Lower lobe of right lung (tissue), 2 donors: ENCODE measurements at regions not wholly inside any gene's neighbourhood (a gene's known extent, or its start where the extent isn't known, plus 50 kb on each side); places are given as distances from the start of the nearest gene placed in this dataset.

Experiments used
- ATAC-seq, 2 donors: fragments of 200-7000 bp; cut with Tn5 transposase; one replicate each; pipeline ENCODE4 v1.9.1; 2020 to 2022; ENCODE audit warnings: mild to moderate bottlenecking in 2 of 2, moderate library complexity in 2 of 2
- DNase-seq: peaks from one replicate; pipeline ENCODE4 v3.0.0-alpha.2; 2020
- H3K27ac ChIP-seq: fragments of 200-600 bp; one replicate; pipeline ENCODE4 v1.8.0; 2022
- H3K27me3 ChIP-seq: fragments of 200-600 bp; one replicate; pipeline ENCODE4 v1.8.0; 2022; ENCODE audit warnings: low read depth
- H3K36me3 ChIP-seq: fragments of 200-600 bp; one replicate; pipeline ENCODE4 v1.8.0; 2022; ENCODE audit warnings: mild to moderate bottlenecking
- H3K4me1 ChIP-seq: fragments of 200-600 bp; one replicate; pipeline ENCODE4 v1.8.0; 2022
- H3K4me3 ChIP-seq: fragments of 200-600 bp; one replicate; pipeline ENCODE4 v1.8.0; 2022; ENCODE audit warnings: mild to moderate bottlenecking
- H3K9me3 ChIP-seq: fragments of 200-600 bp; one replicate; pipeline ENCODE4 v1.8.0; 2022
- CTCF ChIP-seq: fragments of 200-600 bp; IDR thresholded peaks from one replicate; pipeline ENCODE4 v1.8.0; 2022; ENCODE audit warnings: antibody characterized with exemption, mild to moderate bottlenecking
- intact Hi-C: fragments of 100-400 bp; cut with DNase I; formaldehyde crosslinking; loops from one replicate; pipeline ENCODE4 v1.11.0; 2022
- donor health status: DM: no; HTN: yes; CAD: no; lungs with severe emphysema.

GRCh38 chr4:33512397-33512796 is 2731.9 kb downstream of the ARAP2 start:
- DNase-seq (no peak), ATAC-seq (no peak)
- no peaks in the 10 kb centered on the region for H3K27me3 ChIP-seq

GRCh38 chr4:33518856-33519255 is 2725.5 kb downstream of the ARAP2 start:
- Histone ChIP-seq H3K4me1 (no peaks in the 10 kb centered on the region), H3K36me3 (no peaks in the 10 kb centered on the region), H3K27ac (no peak overlapping the region), H3K9me3 (peaks cover 3% of the 10 kb centered on the region), H3K4me3 (no peak overlapping the region), H3K27me3 (no peaks in the 10 kb centered on the region)
- intact Hi-C loops: no loop called here
- no peak for DNase-seq
- TF ChIP-seq CTCF: no peak
- ATAC-seq: no peak

More at GRCh38 chr4:33512397-33512796, 2731.9 kb downstream of the ARAP2 start:
- Histone ChIP-seq H3K4me1 (no peaks in the 10 kb centered on the region), H3K27ac (no peak overlapping the region), H3K4me3 (no peak overlapping the region), H3K36me3 (no peaks in the 10 kb centered on the region), H3K9me3 (peaks cover 3% of the 10 kb centered on the region)
- intact Hi-C loops: no loop called here
- no peak for TF ChIP-seq CTCF

- ATAC-seq (no peak), DNase-seq (no peak)
- Histone ChIP-seq H3K27ac (no peak overlapping the region), H3K9me3 (no peaks in the 10 kb centered on the region), H3K36me3 (no peaks in the 10 kb centered on the region), H3K4me3 (no peak overlapping the region), H3K4me1 (no peaks in the 10 kb centered on the region), H3K27me3 (no peaks in the 10 kb centered on the region)
- TF ChIP-seq CTCF: no peak
- intact Hi-C loops: no loop called here
Measured at GRCh38 chr4:33532821-33533220, 2711.5 kb downstream of the ARAP2 start.

- no peaks in the 10 kb centered on the region for H3K9me3 ChIP-seq
- intact Hi-C loops: no loop called here
- ATAC-seq (no peak), DNase-seq (no peak)
- no peak overlapping the region for H3K27ac ChIP-seq
- no peak overlapping the region for H3K4me3 ChIP-seq
- H3K27me3 ChIP-seq: no peaks in the 10 kb centered on the region
- no peaks in the 10 kb centered on the region for H3K4me1 ChIP-seq
- H3K36me3 ChIP-seq: no peaks in the 10 kb centered on the region
- no peak for TF ChIP-seq CTCF
Measured at GRCh38 chr4:33536898-33537297, 2707.4 kb downstream of the ARAP2 start.

GRCh38 chr4:33537527-33537926 is 2706.8 kb downstream of the ARAP2 start:
- Histone ChIP-seq H3K27ac (no peak overlapping the region), H3K4me3 (no peak overlapping the region), H3K27me3 (no peaks in the 10 kb centered on the region), H3K4me1 (no peaks in the 10 kb centered on the region), H3K36me3 (no peaks in the 10 kb centered on the region), H3K9me3 (no peaks in the 10 kb centered on the region)
- DNase-seq (no peak), ATAC-seq (no peak)
- intact Hi-C loops: no loop called here
- no peak for TF ChIP-seq CTCF

GRCh38 chr4:33543941-33544450 is 2700.3 kb downstream of the ARAP2 start:
- H3K4me3 ChIP-seq: no peak overlapping the region
- H3K27ac ChIP-seq: no peak overlapping the region
- no peak for TF ChIP-seq CTCF
- ATAC-seq (no peak), DNase-seq (no peak)
- no peaks in the 10 kb centered on the region for H3K4me1 ChIP-seq
- H3K27me3 ChIP-seq: no peaks in the 10 kb centered on the region
- no peaks in the 10 kb centered on the region for H3K36me3 ChIP-seq
- intact Hi-C loops: no loop called here
- peaks cover 19% of the 10 kb centered on the region for H3K9me3 ChIP-seq
